ENCODE measurements at regions not wholly inside any gene's neighbourhood (a gene's known extent, or its start where the extent isn't known, plus 50 kb on each side); places are given as distances from the start of the nearest gene placed in this dataset.

DNA sequence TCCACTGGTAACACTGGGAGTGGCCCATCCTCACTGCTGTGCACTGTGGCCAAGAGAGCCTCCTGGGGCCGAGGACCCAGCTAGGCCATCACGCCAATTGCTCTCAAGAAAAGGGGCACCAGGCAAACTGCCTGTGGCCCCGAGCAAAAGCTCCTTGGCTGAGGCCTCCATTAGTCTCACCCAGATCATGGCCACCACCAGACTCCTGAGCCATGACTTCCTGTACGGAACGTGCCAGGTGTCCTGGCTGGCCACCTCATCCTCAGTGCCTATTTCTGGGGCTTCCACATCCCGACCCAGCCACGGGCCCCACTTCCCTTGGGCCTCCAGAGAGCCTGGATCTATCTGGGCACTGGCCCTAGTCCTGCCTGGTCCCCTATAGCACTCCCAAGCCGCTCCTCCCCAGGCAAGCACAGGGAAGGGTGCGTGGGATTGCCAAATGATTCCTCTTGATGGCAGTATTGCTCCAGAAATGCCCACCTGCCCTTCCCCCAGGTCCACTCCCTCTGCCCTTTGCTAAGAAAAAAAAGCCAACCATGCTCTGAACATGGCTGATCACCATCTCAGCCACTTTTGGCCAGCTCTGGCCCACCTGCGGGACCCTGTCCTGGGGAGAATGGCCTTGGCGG, 212.6 kb upstream of the AGTR2 start:
- Histone ChIP-seq H3K9me3 (ENCODE audit: control insufficient read depth in 1 of 2, insufficient read depth in 1 of 2, low read depth in 1 of 2, low read length in 2 of 2) (no peaks in the 10 kb centered on the region), H3K9ac (ENCODE audit: low read length) (no peak overlapping the region), H3K9me2 (ENCODE audit: insufficient read depth) (no peaks in the 10 kb centered on the region), H4K20me1 (ENCODE audit: insufficient read depth) (no peaks in the 10 kb centered on the region), H2AFZ (ENCODE audit: low read depth, low read length, poor library complexity, severe bottlenecking) (no peak overlapping the region), H3K4me2 (ENCODE audit: low read length) (no peak overlapping the region), H3K36me3 (ENCODE audit: control insufficient read depth in 1 of 2, insufficient read depth in 2 of 2, low read length in 2 of 2) (no peaks in the 10 kb centered on the region), H3K27ac (ENCODE audit: low read depth, low read length) (no peak overlapping the region), H3K79me2 (ENCODE audit: insufficient read depth, low read length) (peaks cover 86% of the 10 kb centered on the region), H3K27me3 (ENCODE audit: insufficient read depth, low read length) (no peaks in the 10 kb centered on the region), H3K4me3 (replicated peaks in 1 of 2; ENCODE audit: low read depth in 1 of 2, low read length in 2 of 2) (no peak overlapping the region), H3K4me1 (ENCODE audit: control insufficient read depth in 1 of 2, insufficient read depth in 2 of 2, low read length in 2 of 2) (peaks cover 6 to 25% of the 10 kb centered on the region in 2 experiments; a peak in 3 of 4 replicates)
- DNase-seq (ENCODE audit: low read depth, low spot score) (no peak), ATAC-seq (peak; percentile 53; the same call in 1 of the 2 replicates)
- RAD21 ChIA-PET (ENCODE audit: low non-redundant PET in 1 of 2, low total read pairs in 2 of 2, uncharacterized antibody in 2 of 2, unreplicated experiment in 2 of 2), result no interaction called here
- TF ChIP-seq ZFX (IDR thresholded peaks at IDR 0.05) (no peak), TCF7L2 (IDR thresholded peaks at IDR 0.05; ENCODE audit: borderline replicate concordance, extremely low read depth, insufficient read depth, insufficient read length) (no peak), RAD21 (IDR thresholded peaks at IDR 0.05; ENCODE audit: low read depth) (peak; percentile 36), SRF (IDR thresholded peaks at IDR 0.05; ENCODE audit: low read depth) (no peak), EZH2 (IDR thresholded peaks at IDR 0.05) (no peak), EGR1 (IDR thresholded peaks at IDR 0.05; ENCODE audit: low read depth) (no peak), JUND (IDR thresholded peaks at IDR 0.05) (no peak), POLR2A (IDR thresholded peaks at IDR 0.05; ENCODE audit: borderline replicate concordance, extremely low read depth, insufficient read depth, insufficient read length) (no peak), ZNF274 (IDR thresholded peaks at IDR 0.05; ENCODE audit: low read depth, low read length) (no peak)
- TF ChIP-seq, protein P1, sequence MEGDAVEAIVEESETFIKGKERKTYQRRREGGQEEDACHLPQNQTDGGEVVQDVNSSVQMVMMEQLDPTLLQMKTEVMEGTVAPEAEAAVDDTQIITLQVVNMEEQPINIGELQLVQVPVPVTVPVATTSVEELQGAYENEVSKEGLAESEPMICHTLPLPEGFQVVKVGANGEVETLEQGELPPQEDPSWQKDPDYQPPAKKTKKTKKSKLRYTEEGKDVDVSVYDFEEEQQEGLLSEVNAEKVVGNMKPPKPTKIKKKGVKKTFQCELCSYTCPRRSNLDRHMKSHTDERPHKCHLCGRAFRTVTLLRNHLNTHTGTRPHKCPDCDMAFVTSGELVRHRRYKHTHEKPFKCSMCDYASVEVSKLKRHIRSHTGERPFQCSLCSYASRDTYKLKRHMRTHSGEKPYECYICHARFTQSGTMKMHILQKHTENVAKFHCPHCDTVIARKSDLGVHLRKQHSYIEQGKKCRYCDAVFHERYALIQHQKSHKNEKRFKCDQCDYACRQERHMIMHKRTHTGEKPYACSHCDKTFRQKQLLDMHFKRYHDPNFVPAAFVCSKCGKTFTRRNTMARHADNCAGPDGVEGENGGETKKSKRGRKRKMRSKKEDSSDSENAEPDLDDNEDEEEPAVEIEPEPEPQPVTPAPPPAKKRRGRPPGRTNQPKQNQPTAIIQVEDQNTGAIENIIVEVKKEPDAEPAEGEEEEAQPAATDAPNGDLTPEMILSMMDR (IDR thresholded peaks at IDR 0.05 in 2 of 3, conservative IDR thresholded peaks at IDR 0.05 in 1 of 3; ENCODE audit: borderline replicate concordance in 1 of 3, insufficient read depth in 1 of 3, low read depth in 2 of 3, low read length in 2 of 3), result peak in 2 of 3 experiments; percentile 8 to 26; a peak in 3 of 6 replicates
- TF ChIP-seq, protein P2, sequence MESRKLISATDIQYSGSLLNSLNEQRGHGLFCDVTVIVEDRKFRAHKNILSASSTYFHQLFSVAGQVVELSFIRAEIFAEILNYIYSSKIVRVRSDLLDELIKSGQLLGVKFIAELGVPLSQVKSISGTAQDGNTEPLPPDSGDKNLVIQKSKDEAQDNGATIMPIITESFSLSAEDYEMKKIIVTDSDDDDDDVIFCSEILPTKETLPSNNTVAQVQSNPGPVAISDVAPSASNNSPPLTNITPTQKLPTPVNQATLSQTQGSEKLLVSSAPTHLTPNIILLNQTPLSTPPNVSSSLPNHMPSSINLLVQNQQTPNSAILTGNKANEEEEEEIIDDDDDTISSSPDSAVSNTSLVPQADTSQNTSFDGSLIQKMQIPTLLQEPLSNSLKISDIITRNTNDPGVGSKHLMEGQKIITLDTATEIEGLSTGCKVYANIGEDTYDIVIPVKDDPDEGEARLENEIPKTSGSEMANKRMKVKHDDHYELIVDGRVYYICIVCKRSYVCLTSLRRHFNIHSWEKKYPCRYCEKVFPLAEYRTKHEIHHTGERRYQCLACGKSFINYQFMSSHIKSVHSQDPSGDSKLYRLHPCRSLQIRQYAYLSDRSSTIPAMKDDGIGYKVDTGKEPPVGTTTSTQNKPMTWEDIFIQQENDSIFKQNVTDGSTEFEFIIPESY (IDR thresholded peaks at IDR 0.05; ENCODE audit: extremely low read depth, insufficient replicate concordance, low read length), result no peak
- POLR2A ChIA-PET, result no interaction called here
- intact Hi-C loops (cut with micrococcal nuclease), result no loop called here
- no TSS peak for BruUV-seq (replicated peaks)
- CTCF ChIA-PET, result no interaction called here
